Epidermal melanocyte (primary cell): ENCODE measurements at regions not wholly inside any gene's neighbourhood (a gene's known extent, or its start where the extent isn't known, plus 50 kb on each side); places are given as distances from the start of the nearest gene placed in this dataset.
"Not testable (repeated sequence)": the region's sequence is repeated elsewhere in the genome, so short reads cannot be mapped to it uniquely, and the experiment has no call there.

Experiments
- DNase-seq: peaks from one replicate; pipeline ENCODE4 v3.0.0; 2011; ENCODE audit warnings: low spot score; ENCODE audit not compliant: insufficient read length

DNA sequence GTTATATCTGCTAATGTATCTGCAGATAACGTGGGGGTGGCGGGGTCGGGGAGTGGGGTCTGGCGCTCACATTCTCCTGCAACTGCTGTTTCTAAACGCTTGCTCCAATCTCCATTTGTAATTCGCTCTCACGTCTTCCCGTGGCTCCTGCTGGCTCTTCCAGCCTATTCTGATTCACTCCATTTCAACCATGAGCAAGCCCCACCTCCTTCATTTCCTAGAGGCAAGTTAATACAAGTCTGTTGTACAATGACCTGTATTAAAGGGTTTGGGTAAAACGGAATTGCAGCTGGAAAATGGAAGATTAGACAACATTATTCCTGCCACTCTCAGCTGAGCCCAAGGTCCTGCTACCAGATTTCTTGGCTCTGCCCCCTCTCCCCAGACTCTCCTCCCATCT is 132.3 kb downstream of the CSNK2A3 start:
- no peak for DNase-seq

DNA sequence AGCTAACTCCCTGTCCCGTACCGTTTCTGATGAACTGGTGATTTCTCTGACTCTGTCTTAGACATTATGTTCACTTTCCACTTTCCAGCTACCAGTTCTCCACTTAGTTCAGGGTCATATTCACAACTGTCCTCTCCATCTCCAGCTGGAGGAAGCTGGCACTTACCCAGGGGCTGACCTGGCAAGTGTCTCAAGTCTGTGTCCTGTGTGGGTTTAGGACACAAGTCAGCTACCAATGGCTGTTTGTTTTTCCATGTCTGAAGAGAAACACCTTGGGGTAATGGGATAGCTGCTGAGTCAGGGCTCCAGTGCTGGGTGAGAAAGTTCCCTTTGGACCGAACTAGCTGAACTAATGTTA is 134.4 kb downstream of the CSNK2A3 start:
- no peak for DNase-seq

DNA sequence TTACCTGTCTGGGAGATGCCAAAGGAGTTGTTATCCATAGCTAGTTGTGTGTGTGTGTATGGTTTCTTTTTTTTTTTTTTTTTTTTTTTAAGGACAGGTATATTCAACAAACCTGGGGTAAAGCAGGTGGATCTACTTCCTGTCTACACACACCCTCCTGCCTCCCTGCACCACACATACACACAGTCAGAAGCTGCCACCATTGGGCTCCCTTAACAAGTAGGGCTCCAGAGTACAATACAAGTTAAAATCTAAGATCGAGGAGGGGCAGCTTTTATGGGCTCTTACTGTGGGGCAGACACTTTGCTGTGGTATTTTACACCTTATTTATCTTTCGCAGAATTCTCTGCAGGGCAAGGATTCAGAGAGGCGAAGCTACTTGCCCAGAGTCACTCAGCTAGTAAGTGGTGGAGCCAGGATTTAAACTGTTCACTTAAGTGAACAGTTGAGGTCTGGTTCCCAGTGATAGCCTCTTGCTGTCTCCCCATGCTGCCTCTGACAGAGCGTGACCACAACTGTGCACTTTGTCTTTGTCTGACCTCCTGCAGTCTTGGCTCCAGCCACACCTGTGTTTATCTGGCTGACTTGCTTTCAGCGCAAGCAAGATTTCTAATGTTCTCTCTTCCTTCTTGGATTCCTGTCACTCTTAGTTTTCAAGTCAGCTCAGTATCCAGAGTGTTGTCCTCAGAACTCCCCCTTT is 135.0 kb downstream of the CSNK2A3 start:
- DNase-seq: no peak

DNA sequence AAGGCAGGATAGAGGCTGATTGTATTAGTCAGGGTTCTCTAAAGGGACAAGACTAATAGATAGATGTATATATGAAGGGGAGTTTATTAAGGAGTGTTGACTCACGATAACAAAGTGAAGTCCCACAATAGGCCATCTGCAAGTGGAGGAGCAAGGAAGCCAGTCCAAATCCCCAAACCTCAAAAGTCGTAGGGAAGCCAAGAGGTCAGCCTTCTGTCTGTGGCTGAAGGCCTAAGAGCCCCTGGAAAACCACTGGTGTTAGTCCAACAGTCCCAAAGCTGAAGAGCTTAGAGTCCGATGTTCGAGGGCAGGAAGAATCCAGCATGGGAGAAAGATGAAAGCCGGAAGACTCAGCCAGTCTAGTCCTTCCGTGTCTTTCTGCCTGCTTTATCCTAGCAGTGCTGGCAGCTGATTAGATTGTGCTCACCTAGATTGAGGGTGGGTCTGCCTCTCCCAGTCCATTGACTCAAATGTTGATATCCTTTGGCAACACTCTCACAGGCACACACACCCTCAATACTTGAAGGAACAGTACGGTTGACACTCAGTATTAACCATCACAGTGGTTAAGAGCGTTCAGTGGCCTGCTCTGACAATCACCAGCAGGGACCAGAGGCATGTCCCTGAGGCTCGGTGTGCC is 135.6 kb downstream of the CSNK2A3 start:
- DNase-seq: no peak

DNA sequence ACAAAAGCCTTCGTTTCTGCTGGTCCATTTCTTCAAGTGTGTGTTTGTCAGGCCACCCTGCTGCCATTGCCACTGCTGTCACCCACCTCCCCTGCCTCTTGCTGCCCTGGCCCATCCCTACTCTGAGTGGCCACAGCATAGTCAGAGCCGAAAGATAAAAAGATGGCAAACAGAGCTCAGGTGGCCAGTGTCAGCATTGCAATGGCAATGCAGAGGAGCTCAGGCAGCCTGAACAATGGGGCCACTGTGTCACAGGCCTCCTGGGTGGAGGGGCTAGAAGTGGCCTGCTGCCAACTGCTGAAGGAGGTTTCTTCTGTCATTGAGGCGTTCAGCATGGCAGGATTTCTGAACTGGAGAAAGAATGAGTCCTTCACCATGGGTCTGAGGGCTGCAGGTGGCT is 137.1 kb downstream of the CSNK2A3 start:
- no peak for DNase-seq

DNA sequence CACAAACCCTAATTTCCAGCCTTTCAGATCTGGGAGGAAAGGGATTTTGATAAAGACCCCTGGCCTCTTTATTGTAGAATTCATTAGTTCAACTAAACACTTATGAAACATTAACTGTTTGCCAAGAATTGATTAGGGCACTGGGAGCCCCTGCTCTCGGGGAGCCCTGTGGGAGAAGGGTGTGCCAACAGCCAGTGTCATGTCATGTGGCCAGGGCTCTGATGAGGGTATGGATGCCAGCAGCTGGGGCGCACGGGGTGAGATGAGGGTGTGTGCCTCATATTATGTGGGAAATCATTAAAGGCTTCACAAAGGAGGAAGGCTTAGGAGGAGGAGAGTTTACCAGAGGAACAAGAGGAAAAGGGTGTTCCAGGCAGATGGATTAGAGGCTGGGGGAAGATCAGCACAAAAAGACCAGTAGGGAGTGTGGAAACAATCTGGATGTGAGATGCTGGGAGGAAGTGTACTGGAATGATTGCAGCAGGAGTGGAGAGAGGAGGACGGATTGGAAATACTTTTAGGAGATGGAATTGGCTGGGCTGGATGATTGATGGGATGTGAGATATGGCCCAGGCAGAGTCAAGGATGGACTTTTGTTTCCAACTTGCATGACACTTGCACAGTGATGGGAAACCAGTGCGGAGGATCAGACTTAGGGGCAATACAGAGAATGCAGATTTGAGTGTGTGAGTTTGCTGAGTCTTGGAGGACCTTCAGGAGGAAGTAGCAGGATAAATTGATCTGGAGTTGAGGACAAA is 137.8 kb downstream of the CSNK2A3 start:
- DNase-seq: no peak

DNA sequence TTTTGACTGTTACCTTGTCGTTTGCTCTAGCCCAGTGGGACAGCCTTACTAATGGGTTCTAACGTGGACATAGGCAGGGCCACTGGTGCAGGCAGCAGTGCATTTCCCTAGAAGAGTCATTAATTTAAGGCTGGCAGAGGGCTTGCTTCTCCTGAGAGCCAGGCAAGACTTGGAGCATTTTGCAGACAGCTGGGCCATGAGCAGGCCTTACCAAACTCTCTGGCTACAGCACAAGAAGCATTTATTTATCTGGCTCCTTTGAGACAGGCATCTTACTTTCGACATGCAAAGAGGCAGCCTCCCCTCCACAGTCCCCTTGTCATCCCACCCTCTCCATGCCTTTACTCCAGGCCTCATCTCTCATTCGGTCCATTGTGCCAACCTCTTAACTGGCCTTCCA is 139.9 kb downstream of the CSNK2A3 start:
- no peak for DNase-seq

DNA sequence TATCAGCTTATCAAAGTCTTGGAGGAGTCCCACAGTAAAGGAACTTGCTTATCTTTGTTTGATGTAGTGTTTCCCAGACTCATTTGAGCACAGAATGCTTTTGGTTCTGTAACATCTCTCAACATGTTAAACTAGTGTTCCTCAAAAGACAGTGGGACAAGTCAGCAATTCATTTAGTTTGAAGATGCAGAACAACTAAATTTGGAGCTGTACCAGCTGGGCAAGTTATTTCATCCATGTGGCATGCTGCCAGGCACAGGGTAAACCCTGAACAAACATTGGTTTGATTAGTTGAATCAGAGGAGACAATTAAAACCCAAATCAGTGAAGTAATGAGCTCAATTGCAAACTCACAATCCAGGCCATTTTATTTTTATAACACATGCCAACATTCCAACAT is 141.2 kb downstream of the CSNK2A3 start:
- no peak for DNase-seq

DNA sequence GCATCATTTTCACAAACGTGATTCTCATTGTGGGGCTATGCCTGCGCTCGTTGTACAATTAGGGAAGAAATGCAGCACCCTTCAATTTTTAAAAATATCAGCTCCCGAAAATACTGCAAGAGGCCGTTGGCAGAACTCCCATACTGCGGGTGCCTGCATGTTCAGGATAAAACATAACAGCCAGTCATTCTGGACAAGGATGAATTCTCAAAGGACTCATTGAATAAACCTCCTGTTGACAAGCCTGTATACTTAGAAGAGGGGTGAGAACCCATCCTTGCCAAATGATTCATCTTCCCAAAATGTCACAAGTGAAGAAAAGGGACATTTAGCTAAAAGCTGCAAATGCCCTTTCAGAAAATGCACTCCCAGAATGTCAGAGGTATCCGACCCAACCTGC is 141.9 kb downstream of the CSNK2A3 start:
- no peak for DNase-seq

DNA sequence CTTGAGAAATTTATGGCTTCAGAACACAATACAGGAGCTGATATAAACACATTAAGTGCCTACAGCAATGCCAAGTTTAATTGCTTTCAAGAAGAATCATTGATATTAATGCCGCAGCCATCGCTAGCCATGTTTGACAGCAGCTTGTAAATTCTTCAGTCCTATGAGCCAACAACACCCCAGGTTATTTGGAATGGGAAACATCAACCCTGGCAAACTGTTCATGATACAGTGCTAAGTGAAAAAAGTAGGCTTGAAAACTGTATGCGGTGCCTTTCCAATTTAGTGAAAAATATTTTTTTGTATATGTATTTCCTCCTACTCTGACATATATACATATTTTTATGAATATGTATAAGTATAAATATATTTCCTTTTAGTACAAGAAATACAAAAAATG is 142.6 kb downstream of the CSNK2A3 start:
- DNase-seq: no peak

DNA sequence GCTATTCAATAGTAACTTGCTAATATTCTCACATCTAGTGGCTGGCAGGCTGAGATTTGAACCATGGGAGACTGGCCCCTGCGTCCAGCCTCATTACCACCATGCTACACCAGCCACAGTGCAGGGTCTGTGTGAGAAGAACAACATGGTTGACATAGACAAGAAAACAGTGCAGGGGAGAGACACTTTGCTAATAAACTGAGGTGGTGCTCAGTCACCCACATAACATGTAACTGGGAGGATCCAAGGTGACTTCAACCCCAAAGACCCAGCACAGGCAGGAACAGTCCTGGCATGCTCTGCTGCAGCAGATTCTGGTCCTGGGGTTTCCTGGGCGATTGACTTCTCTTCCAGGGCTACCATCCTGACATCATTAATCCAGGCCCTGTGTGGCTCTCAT is 143.1 kb downstream of the CSNK2A3 start:
- DNase-seq: no peak

DNA sequence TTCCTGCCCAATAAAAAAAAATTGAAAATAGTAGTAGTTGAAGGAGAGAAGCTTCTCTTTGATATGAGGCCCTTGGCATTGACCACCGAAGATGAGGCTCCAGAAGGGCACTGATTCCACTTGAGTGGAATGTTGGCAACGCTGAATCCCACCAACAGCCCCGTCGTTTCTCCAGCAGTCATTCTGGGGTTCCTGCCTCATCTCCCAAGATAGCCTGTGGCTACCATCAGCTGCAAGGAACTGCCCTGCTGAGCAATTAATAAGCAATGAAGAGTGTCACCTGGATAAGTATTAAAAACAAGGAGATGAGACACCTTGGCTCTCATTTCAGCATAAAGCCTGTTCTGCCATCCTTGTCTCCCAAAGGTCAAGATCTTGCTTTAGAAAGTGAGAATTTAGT is 144.1 kb downstream of the CSNK2A3 start:
- DNase-seq: no peak

DNA sequence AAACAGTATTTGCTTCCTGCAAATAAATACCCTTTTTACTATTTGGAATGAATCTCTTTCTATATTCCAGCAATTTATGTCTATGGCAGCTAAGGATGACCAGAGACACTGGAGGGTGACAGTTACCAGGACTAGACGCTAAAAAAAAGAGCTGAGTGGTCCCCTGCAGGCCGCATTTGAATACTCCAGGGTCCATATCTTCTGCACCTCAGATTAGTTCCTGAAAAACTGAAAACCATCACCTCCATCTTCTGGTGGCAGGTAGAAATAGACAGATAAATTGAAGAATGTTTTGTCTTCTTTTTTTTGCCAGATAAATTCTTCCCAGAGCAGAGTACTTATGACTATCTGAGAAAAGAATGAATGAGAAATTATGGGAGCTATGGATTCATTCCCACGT is 145.6 kb downstream of the CSNK2A3 start:
- no peak for DNase-seq

DNA sequence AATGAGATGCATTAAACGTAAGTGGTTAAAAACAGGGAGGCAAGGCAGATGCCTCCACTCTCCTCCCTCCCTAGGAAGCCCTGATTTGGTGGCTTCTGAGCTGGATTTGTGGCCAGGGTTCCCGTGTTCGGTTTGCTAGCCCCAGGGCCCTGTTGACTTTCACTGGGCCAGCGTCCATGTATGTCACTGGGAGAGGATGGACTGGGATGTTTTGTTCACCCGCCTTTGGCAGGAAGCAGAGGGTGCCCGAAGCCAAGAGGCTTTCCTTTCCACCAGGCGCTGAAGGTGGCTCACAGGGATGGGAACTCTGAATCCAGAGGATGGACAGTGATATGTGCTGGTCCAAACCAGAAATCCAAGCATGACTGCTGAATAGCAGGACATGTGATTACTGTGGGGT is 146.6 kb downstream of the CSNK2A3 start:
- no peak for DNase-seq

DNA sequence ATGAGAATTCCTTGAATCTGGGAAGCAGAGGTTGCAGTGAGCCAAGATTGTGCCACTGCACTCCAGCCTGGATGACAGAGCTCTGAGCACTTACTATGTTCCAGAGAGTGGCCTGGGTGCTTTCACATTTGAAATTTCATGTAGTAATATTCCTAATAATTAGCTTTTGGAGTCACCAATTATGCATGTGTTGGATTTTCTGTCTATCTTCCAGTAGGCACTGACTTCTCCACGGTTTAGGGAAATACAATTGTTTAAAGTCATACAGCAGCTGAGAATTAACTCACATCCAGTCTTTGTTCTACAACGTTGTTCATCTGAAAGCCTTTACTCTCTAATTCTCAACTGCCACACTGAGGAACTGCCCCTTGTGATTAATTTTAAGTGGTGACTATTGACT is 150.2 kb downstream of the CSNK2A3 start:
- DNase-seq: no peak

DNA sequence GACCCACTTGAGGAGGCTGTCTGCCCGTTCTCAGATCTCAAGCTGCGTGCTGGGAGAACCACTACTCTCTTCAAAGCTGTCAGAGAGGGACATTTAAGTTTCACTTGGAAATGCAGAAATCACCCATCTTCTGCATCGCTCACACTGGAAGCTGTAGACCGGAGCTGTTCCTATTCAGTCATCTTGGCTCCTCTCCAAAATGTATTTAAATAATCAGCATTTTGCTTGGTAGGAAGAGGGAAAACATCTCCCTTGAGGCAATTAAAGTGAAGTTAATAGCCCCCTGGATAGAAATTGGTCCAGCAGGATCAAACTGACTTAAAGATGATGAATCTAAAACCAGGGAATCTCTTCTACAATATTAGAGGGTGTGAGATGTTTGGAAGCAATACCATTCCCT is 151.7 kb downstream of the CSNK2A3 start:
- not testable (repeated sequence) for DNase-seq

DNA sequence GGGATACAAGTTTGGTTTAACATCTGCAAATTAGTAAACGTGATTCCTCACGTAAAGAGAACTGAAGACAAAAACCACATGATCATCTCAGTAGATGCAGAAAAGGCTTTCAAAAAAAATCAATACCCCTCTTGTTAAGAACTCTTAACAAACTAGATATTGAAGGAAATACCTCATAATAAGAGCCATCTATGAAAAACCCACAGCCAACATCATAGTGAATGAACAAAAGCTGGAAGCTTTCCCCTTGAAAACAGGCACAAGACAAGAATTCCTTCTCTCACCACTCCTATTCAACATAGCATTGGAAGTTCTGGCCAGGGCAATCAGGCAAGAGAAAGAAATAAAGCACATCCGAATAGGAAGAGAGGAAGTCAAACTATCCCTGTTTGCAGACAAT is 160.5 kb downstream of the CSNK2A3 start:
- no peak for DNase-seq

DNA sequence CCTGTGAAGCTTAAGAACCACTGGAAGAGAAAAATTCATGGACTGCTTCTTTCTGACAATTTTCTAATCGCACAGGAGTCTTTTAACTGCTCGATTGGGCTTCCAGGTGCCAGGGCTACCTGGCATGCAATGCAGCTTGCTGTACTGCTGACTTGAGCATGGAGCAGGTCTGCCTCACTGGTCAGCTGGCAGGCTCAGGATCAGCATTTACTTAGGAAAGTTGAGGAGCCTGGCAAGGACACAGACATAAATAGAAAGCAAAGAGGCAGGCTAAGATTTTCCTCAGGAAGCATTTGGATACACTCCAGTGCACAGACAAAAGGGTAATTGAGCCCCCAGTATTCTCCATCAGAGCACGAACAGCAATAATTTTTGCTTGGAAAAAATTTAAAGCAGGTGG is 163.5 kb downstream of the CSNK2A3 start:
- DNase-seq: no peak

DNA sequence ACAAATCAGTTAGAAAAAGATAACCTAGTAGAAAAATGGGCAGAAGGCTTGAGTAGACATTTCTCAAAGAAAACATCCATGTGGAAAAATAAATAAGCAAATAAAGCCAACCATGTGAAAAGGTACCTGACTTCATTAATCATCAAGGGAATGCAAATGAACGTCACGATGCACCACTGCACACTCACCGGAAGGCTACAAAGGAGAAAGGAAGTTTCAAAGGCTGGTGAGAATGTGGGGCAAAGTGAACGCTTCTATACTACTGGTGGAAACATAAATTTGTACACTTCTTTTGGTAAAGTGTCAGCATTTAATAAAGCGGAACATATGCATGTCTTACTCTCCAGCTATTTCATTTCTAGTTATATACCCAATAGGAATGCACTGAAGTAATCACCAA is 166.8 kb downstream of the CSNK2A3 start:
- no peak for DNase-seq

DNA sequence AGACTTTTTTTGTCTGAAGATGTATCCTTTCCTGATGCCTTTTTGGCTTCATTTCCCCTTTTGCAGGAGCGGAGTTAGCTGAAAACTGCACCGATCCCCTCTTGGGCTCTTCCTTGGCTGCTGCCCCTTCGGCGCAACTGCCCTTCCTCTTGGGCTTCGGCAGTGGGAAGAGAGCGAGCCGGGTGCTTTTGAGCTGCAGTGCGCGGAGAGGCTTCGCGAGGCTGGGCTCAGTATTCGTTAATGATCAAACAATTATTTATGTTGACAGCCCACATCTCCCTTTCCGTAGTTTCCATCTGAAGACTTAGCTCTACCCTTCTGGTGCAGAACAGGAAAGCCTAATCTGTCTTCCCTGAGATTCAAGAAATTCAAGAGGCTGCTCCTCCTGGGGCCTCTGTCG is 170.8 kb downstream of the CSNK2A3 start:
- no peak for DNase-seq

DNA sequence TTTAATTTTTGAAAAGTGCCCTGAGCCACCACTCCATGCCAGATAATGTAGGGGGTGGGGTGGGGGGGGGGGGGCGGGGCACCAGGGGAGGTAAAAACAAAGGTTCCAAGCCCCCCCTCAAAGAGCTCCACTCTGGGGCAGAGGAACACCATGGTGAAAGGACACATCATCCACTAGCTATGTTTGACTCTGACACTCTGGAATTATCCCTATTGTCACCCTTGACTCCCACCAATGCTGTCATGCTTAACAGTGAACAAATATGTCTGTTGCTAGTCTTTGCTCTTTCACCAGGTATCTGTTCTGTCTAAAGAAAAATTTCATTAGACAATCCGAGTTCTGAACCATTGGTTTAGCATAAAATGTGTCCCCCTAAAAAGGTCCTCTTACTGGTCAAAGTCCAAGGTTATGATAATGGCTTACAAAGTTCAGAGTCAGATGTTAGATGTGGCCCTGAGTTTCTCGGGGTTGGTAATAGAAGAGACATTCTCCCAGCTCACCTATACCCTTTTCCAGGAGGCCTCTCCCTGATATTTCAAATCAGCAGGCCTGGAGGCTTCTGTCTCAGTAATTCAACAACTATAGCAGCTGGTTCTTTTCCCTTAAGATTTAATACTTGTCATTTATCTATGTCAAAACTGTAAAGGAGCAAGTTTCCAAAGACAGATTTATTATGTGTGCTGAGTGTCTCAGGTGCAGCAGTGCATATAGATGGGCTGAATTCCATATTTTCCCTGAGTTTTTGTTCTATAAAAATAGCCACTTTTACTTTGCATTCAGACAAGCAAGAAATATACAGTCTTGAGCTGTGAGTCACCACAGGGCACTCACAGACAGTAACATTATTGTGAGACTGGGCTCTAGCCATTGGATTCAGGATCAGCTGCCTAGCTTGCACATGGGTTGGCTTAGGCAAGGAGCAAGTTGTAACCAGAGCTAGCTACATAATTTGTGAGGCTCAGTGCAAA is 174.1 kb downstream of the CSNK2A3 start:
- peak; percentile 80 for DNase-seq
